SK-N-SH treated with all-trans-retinoic acid at 6 μM for 48 hours (cell line): ENCODE measurements at regions not wholly inside any gene's neighbourhood (a gene's known extent, or its start where the extent isn't known, plus 50 kb on each side); places are given as distances from the start of the nearest gene placed in this dataset.

Experiments used
- ATAC-seq: fragments of 200-7000 bp; cut with Tn5 transposase; 3 replicates; pipeline ENCODE4 v1.9.1; 2020; ENCODE audit warnings: mild to moderate bottlenecking, moderate library complexity
- ARNTL ChIP-seq: fragments of 450-650 bp; formaldehyde crosslinking; IDR thresholded peaks from 2 replicates; pipeline ENCODE4 v1.5.0; 2020; ENCODE audit warnings: low read depth, mild to moderate bottlenecking, moderate library complexity, borderline replicate concordance
- BACH2 ChIP-seq: fragments of 250-450 bp; sonication (Bioruptor Pico); IDR thresholded peaks from 2 replicates; pipeline ENCODE4 v1.9.0; 2021; ENCODE audit warnings: mild to moderate bottlenecking, borderline replicate concordance
- CSDC2 ChIP-seq: fragments of 250-450 bp; sonication (Bioruptor Pico); IDR thresholded peaks from 2 replicates; pipeline ENCODE4 v1.5.0; 2020; ENCODE audit warnings: mild to moderate bottlenecking, moderate library complexity
- ESRRG ChIP-seq: fragments of 250-450 bp; sonication (Bioruptor Pico); IDR thresholded peaks from 2 replicates; pipeline ENCODE4 v1.6.1; 2021; ENCODE audit warnings: mild to moderate bottlenecking
- GLIS3 ChIP-seq: fragments of 250-450 bp; sonication (Bioruptor Pico); IDR thresholded peaks from 2 replicates; pipeline ENCODE4 v1.5.0; 2020; ENCODE audit warnings: mild to moderate bottlenecking, moderate library complexity
- ISL1 ChIP-seq: fragments of 250-450 bp; sonication (Bioruptor Pico); IDR thresholded peaks from 2 replicates; pipeline ENCODE4 v2.1.2; 2022; ENCODE audit warnings: mild to moderate bottlenecking, moderate library complexity
- OSR1 ChIP-seq: fragments of 250-450 bp; sonication (Bioruptor Pico); IDR thresholded peaks from 2 replicates; pipeline ENCODE4 v1.8.0; 2022; ENCODE audit warnings: moderate library complexity, mild to moderate bottlenecking, inconsistent platforms
- RARB ChIP-seq: fragments of 250-450 bp; sonication (Bioruptor Pico); IDR thresholded peaks from 2 replicates; pipeline ENCODE4 v1.8.0; 2021; ENCODE audit warnings: mild to moderate bottlenecking, moderate library complexity
- SNAI2 ChIP-seq: fragments of 250-450 bp; sonication (Bioruptor Pico); IDR thresholded peaks from 2 replicates; pipeline ENCODE4 v1.5.0; 2020; ENCODE audit warnings: mild to moderate bottlenecking, moderate library complexity
- TCF4 ChIP-seq: fragments of 250-450 bp; sonication (Bioruptor Pico); IDR thresholded peaks from 2 replicates; pipeline ENCODE4 v1.8.0; 2021; ENCODE audit warnings: mild to moderate bottlenecking, moderate library complexity, borderline replicate concordance
- TOX ChIP-seq: fragments of 250-450 bp; sonication (Bioruptor Pico); IDR thresholded peaks from 2 replicates; pipeline ENCODE4 v1.8.0; 2021; ENCODE audit warnings: mild to moderate bottlenecking, moderate library complexity, borderline replicate concordance
- ZC3H10 ChIP-seq: fragments of 250-450 bp; sonication (Bioruptor Pico); IDR thresholded peaks from 2 replicates; pipeline ENCODE4 v1.5.1; 2021; ENCODE audit warnings: mild to moderate bottlenecking, moderate library complexity
- ZFP3 ChIP-seq: fragments of 250-450 bp; sonication (Bioruptor Pico); IDR thresholded peaks from 2 replicates; pipeline ENCODE4 v1.5.0; 2020; ENCODE audit warnings: mild to moderate bottlenecking, moderate library complexity
- ZFP30 ChIP-seq: fragments of 450-650 bp; formaldehyde crosslinking; IDR thresholded peaks from 2 replicates; pipeline ENCODE4 v1.5.0; 2022; ENCODE audit warnings: mild to moderate bottlenecking, moderate library complexity
- ZNF565 ChIP-seq: fragments of 450-650 bp; formaldehyde crosslinking; conservative IDR thresholded peaks from 2 replicates; pipeline ENCODE4 v1.5.0; 2020; ENCODE audit warnings: low read depth, mild to moderate bottlenecking, moderate library complexity
- ZNF70 ChIP-seq: fragments of 450-650 bp; formaldehyde crosslinking; IDR thresholded peaks from 2 replicates; pipeline ENCODE4 v1.5.0; 2020; ENCODE audit warnings: mild to moderate bottlenecking, moderate library complexity
- TF ChIP-seq, protein P1 (sequence below): fragments of 250-450 bp; sonication (Bioruptor Pico); IDR thresholded peaks from 2 replicates; pipeline ENCODE4 v1.5.1; 2021; ENCODE audit warnings: mild to moderate bottlenecking, moderate library complexity
- TF ChIP-seq, protein P2 (sequence below): fragments of 250-450 bp; sonication (Bioruptor Pico); IDR thresholded peaks from 2 replicates; pipeline ENCODE4 v1.5.1; 2020; ENCODE audit warnings: low read depth, mild to moderate bottlenecking, moderate library complexity
- TF ChIP-seq, protein P3 (sequence below): fragments of 250-450 bp; sonication (Bioruptor Pico); IDR thresholded peaks from 2 replicates; pipeline ENCODE4 v1.8.0; 2020; ENCODE audit warnings: mild to moderate bottlenecking, moderate library complexity, borderline replicate concordance
- TF ChIP-seq, protein P4 (sequence below): fragments of 250-450 bp; sonication (Bioruptor Pico); IDR thresholded peaks from 2 replicates; pipeline ENCODE4 v1.5.0; 2020; ENCODE audit warnings: mild to moderate bottlenecking, moderate library complexity

DNA sequence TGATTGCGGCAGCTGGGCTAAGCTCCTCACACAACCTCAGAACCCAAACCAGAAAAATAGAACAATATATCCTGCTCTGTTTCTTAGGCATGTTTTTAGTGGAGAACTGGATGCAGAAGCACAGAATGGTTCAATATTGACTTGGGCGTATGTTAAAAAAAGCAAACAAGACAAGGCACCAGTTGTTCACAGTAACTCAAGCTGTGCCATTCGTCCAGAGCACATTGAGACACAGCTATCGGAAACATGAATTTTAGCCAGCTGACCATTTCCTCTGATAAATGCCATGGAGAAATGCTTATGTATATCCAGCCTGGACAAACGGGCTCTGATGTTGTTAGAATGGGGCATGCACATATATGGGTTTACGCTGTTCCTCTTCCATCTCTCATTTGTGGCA is 129.2 kb upstream of the PDZRN3 start (continued):
- TF ChIP-seq, protein P1, sequence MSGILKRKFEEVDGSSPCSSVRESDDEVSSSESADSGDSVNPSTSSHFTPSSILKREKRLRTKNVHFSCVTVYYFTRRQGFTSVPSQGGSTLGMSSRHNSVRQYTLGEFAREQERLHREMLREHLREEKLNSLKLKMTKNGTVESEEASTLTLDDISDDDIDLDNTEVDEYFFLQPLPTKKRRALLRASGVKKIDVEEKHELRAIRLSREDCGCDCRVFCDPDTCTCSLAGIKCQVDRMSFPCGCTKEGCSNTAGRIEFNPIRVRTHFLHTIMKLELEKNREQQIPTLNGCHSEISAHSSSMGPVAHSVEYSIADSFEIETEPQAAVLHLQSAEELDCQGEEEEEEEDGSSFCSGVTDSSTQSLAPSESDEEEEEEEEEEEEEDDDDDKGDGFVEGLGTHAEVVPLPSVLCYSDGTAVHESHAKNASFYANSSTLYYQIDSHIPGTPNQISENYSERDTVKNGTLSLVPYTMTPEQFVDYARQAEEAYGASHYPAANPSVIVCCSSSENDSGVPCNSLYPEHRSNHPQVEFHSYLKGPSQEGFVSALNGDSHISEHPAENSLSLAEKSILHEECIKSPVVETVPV (CRISPR knock-in tag): no peak
- no peak for TF ChIP-seq RARB (CRISPR knock-in tag)
- TF ChIP-seq, all 23 proteins: peak for 0

DNA sequence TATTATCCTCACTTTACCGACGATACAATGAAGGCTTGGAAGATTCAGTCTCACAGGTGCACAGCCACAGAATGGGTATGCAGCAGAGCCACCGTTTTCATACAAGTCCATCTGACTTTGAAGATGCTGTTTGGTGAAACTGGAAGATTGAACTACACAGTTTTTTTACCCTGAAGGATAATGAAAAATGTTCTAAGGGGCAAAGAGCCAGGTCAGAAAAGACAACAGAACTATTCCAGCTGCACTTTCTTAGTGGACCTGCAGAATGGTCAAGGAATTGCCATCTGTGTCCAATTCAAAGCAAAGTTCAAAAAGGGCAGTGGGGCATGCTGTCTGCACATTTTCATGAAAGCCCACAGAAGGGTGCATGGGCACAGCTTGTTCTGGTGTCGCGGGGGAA is 127.6 kb upstream of the PDZRN3 start:
- TF ChIP-seq ARNTL (CRISPR knock-in tag) (no peak), GLIS3 (CRISPR knock-in tag) (no peak), TCF4 (CRISPR knock-in tag) (no peak), SNAI2 (CRISPR knock-in tag) (no peak), CSDC2 (CRISPR knock-in tag) (no peak), ISL1 (no peak), ZFP30 (CRISPR knock-in tag) (no peak), TOX (CRISPR knock-in tag) (no peak), RARB (CRISPR knock-in tag) (no peak), OSR1 (CRISPR knock-in tag) (no peak), ZNF70 (no peak), ESRRG (CRISPR knock-in tag) (no peak), ZFP3 (CRISPR knock-in tag) (no peak), ZC3H10 (CRISPR knock-in tag) (no peak), ZNF565 (CRISPR knock-in tag) (no peak)
- TF ChIP-seq, protein P1 (CRISPR knock-in tag): no peak
- TF ChIP-seq, protein P2, sequence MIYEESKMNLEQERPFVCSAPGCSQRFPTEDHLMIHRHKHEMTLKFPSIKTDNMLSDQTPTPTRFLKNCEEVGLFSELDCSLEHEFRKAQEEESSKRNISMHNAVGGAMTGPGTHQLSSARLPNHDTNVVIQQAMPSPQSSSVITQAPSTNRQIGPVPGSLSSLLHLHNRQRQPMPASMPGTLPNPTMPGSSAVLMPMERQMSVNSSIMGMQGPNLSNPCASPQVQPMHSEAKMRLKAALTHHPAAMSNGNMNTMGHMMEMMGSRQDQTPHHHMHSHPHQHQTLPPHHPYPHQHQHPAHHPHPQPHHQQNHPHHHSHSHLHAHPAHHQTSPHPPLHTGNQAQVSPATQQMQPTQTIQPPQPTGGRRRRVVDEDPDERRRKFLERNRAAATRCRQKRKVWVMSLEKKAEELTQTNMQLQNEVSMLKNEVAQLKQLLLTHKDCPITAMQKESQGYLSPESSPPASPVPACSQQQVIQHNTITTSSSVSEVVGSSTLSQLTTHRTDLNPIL (CRISPR knock-in tag): no peak
- TF ChIP-seq, protein P3, sequence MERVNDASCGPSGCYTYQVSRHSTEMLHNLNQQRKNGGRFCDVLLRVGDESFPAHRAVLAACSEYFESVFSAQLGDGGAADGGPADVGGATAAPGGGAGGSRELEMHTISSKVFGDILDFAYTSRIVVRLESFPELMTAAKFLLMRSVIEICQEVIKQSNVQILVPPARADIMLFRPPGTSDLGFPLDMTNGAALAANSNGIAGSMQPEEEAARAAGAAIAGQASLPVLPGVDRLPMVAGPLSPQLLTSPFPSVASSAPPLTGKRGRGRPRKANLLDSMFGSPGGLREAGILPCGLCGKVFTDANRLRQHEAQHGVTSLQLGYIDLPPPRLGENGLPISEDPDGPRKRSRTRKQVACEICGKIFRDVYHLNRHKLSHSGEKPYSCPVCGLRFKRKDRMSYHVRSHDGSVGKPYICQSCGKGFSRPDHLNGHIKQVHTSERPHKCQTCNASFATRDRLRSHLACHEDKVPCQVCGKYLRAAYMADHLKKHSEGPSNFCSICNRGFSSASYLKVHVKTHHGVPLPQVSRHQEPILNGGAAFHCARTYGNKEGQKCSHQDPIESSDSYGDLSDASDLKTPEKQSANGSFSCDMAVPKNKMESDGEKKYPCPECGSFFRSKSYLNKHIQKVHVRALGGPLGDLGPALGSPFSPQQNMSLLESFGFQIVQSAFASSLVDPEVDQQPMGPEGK (CRISPR knock-in tag): no peak

DNA sequence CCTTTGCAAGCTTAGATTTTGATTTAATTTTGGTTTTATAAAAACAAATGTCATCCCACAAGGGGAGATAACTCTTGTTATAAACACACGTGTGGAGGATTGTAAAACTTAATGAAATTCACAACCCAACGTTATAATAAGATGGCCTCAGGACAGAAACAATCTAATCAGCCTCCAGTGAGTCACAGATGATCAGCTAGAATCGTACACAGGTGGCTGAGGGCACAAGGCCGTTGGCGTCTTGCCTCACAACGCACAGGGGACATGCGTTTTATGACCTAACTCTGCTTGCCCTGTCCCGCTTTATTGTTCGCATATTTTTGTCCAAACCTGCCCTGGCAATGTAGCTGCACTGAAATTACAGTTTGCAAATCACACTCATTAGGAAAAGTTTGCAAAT is 121.9 kb upstream of the PDZRN3 start:
- TF ChIP-seq, protein P4, sequence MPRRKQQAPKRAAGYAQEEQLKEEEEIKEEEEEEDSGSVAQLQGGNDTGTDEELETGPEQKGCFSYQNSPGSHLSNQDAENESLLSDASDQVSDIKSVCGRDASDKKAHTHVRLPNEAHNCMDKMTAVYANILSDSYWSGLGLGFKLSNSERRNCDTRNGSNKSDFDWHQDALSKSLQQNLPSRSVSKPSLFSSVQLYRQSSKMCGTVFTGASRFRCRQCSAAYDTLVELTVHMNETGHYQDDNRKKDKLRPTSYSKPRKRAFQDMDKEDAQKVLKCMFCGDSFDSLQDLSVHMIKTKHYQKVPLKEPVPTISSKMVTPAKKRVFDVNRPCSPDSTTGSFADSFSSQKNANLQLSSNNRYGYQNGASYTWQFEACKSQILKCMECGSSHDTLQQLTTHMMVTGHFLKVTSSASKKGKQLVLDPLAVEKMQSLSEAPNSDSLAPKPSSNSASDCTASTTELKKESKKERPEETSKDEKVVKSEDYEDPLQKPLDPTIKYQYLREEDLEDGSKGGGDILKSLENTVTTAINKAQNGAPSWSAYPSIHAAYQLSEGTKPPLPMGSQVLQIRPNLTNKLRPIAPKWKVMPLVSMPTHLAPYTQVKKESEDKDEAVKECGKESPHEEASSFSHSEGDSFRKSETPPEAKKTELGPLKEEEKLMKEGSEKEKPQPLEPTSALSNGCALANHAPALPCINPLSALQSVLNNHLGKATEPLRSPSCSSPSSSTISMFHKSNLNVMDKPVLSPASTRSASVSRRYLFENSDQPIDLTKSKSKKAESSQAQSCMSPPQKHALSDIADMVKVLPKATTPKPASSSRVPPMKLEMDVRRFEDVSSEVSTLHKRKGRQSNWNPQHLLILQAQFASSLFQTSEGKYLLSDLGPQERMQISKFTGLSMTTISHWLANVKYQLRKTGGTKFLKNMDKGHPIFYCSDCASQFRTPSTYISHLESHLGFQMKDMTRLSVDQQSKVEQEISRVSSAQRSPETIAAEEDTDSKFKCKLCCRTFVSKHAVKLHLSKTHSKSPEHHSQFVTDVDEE (CRISPR knock-in tag): peak; percentile 46; the same call in 1 of the 2 replicates
- TF ChIP-seq TCF4 (CRISPR knock-in tag) (peak; percentile 60; the same call in 1 of the 2 replicates), ISL1 (no peak), ZNF565 (CRISPR knock-in tag) (no peak), TOX (CRISPR knock-in tag) (no peak), BACH2 (CRISPR knock-in tag) (no peak)
- TF ChIP-seq, protein P2 (CRISPR knock-in tag): no peak
- ATAC-seq: no peak

More for the DNA sequence above, 127.6 kb upstream of the PDZRN3 start:
- no peak for ATAC-seq
